HS-5 (cell line): ENCODE measurements at regions not wholly inside any gene's neighbourhood (a gene's known extent, or its start where the extent isn't known, plus 50 kb on each side); places are given as distances from the start of the nearest gene placed in this dataset.

Source experiments
- DNase-seq: peaks from one replicate; pipeline ENCODE4 v3.0.0-alpha.2; 2012; ENCODE audit warnings: low read depth

DNA sequence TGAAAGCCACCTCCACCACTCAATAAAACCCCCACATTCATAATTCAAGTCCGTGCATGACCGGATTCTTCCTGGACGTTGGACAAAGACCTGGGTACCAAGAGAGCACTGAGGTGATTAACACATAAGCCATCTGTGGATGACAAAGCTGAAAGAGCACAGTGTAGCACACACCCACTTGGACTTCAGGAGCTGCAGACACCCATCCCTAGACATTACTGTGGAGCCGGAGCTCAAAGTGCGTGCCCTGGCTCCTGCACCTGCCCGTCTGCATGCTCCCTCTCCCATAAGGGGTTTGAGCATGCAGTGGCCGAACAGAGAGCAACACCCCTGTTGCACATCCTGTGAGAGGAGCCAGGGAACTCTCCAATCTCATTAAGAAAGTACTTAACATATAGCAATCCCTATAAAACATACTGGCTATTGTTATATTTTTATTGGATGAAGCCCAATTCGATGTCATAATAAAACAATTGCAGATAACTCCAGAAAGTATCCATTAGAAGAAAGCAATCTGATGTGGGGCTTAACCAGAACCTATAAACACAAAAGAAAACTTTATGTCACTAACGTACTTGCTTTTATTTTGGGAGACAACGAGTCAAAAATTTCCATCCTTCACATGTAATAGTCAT, 1174.2 kb upstream of the C9orf72 start:
- DNase-seq = no peak

- DNase-seq = no peak
Measured at GRCh38 chr9:28750136-28750535, 1176.9 kb upstream of the C9orf72 start.

DNA sequence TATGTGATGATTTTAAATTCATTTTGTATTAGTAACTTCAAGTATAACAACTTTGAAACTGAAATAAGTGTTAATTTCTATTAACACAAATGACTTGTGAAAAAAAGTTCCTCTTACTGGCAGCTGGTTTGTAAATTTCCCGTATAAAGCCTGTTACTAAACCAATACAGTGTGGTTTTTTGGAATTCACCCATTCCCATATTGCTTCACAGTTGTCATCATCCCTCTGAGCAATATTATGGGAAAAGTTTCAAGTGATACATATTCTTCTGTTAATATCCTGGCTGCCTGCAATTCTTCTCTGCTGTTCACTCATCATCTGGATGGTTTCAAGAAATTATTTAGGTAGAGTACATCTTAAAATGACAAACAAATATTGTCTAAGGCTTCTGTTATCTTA, 1185.1 kb upstream of the C9orf72 start:
- DNase-seq = peak; percentile 29

DNA sequence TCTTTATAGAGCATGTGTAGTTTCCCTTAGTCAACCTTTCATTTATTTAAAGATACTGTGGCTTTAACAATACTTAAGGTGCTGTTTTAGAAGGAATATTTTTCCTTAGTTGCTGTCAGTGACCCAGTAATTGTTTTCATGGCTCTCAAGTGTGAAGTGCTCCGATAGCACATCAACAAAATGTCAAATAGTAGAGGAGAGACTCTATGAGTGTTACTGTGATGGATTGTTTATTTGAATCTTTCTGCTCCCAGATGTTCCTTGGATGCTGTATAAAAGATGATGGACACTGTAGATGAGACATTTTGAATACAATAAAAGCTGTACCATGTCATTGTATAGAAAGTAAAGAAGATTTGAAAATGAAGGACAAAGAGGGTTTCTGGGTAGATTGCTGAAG, 1185.7 kb upstream of the C9orf72 start:
- DNase-seq = no peak

- DNase-seq = no peak
Measured at GRCh38 chr9:28762167-28762566, 1188.9 kb upstream of the C9orf72 start.

GRCh38 chr9:28764532-28764931, 1191.3 kb upstream of the C9orf72 start:
- no peak for DNase-seq

- DNase-seq = no peak
Measured at GRCh38 chr9:28770226-28770625, 1196.9 kb upstream of the C9orf72 start.

- no peak for DNase-seq
Measured at GRCh38 chr9:28770827-28771226, 1197.5 kb upstream of the C9orf72 start.

DNA sequence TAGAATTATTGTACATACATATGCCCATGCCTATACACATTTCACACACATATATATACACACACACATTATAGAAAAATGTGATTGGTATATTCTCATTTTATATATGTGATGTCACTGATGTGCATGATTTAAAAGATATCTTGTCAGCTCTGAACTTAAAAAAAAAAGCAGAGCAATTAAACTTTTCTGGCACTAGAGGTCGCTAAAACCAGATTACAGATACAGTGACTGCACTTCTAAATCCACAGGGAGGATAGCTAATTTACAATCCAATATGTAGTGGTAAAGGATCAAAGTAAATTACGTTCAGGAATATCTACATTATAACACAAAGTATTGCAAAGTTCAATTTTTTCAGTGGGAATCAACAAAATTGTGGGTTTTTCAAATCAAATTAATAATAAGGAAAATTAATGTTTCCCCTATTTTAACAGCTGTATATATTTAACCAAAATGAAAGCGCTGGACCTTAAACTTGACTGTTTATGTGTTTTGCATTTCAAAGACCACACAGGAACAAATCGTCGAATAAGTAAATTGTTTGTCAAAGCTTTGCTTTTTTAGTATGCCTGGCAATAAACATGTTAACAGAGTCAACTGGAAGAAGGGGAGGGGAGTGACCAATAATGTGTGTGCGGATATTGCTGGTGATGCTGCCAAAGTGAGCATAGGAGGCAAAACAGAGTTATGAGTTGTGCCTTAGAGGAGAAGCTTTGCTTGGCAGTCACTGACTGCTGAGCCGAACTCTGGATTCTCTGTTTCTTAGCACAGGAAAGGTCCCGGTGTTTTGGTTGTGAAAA, 1201.4 kb upstream of the C9orf72 start:
- DNase-seq = peak; percentile 26

GRCh38 chr9:28779243-28779642, 1206.0 kb upstream of the C9orf72 start:
- DNase-seq = peak; percentile 75

GRCh38 chr9:28781481-28781880, 1208.2 kb upstream of the C9orf72 start:
- DNase-seq = no peak

DNA sequence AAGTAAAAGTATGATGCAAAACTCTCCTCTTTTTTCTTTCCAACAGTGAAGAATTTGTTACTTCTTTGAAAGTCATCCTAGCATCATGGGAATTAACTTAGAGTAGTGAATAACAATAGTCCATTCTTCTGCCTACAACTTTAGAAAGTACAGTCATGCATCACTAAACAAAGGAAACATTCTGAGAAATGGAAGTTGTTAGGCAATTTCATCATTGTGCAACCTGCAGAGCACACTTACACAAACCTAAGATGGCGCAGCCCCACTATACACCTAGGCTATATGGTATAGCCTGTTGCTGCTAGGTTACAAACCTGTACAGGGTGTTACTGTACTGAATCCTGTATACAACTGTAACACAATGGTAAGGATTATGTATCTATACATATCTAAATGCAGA, 1209.3 kb upstream of the C9orf72 start:
- DNase-seq = no peak

GRCh38 chr9:28792716-28793115, 1219.4 kb upstream of the C9orf72 start:
- no peak for DNase-seq

DNA sequence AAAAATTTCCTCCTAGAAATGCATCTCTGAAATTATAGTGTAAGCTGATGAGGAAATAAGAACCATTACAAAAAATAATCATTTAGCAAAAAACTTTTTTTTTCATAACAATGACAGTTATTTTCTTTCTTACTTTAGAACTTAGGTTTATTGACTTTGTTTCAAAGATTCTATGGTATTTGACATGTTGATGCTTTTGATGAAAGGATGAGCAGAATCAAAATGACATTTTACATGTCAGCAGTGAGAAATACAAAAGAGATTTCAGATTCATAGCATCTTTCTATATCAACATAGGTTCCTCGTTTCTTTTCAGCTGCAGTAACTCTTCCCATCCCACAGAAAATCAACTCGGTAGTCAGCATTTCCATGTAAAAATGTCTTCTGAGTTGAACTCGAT, 1226.6 kb upstream of the C9orf72 start:
- no peak for DNase-seq

GRCh38 chr9:28801144-28801799, 1228.0 kb upstream of the C9orf72 start:
- DNase-seq = peak; percentile 59

DNA sequence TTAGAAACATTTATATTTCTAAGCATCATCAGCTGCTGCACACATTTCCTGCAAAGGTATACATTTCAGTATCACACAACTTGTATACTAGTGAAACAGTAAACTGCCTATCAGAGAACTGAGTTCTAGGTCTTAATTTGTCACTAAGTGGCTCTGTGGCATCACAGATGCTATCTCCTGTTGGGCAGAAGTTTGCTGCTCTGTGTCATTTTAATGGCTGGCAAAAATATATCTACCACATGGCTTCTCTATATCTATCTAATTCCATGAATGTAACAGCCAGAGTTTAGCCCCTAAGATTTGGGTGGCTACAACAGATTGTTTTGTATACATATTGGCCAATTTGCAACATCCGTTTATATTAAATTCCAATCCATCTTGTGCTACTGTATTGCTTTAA, 1231.9 kb upstream of the C9orf72 start:
- DNase-seq = no peak

GRCh38 chr9:28808042-28808441, 1234.8 kb upstream of the C9orf72 start:
- peak; percentile 59 for DNase-seq

DNA sequence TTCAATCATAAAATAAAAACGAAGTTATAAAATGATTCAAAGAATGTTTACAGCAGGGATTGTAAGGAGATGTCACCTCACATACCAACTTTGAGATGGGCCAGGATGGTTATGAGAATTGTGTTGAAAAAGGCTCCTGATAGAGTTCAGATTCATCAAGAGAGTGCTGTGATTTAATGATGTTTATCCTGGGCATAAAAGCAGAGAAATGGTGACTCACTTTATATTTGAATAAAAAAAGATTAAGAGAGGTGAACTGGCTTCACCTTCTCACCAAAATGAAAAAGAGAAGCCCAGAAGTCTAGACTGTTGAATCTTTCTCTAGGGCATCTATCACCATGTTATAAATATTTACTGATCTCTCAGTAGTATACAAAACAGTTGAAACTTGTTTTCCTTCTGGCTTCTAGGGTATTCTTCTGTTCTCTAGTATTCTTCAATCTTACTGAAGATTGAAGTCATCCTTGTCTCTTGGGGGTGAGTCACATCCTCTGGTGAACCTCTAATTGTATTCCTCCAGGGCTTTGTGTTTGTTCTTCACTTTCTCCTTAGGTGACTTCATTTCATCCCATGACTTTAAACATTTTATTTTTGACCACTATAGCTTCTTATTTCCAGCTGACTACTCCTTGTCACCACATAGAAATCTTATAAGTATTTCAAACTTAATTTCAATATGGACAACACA, 1237.3 kb upstream of the C9orf72 start:
- peak; percentile 60 for DNase-seq

GRCh38 chr9:28820741-28821140, 1247.5 kb upstream of the C9orf72 start:
- no peak for DNase-seq

- no peak for DNase-seq
Measured at GRCh38 chr9:28821240-28821639, 1248.0 kb upstream of the C9orf72 start.

DNA sequence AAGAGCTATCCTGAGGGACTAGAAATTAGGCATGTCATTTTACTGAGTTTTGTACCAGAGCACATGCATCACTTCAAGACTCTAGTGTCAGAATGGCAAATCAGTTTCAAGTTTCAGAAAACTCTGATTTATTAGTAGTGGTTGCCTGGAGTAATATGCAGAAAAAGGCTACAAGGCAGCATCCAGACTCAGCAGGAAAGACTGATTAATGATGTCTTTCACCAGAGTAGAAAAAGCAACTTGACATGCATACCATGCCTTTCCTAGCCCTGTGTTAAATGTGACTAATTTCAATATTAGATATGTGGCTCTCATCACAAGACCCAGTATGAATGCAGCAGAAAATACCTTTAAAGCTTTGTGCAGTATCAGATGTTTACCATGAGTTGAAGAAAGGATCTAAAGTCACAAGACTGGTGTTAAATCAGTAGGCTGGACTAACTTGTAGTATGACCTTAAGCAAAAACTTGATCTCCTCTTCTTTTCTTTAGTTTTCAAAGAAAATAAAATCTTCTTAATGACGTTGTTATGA, 1251.2 kb upstream of the C9orf72 start:
- no peak for DNase-seq

GRCh38 chr9:28832168-28832770, 1259.0 kb upstream of the C9orf72 start:
- DNase-seq = peak; percentile 5
